NCI-H510A (cell line): ENCODE measurements at regions not wholly inside any gene's neighbourhood (a gene's known extent, or its start where the extent isn't known, plus 50 kb on each side); places are given as distances from the start of the nearest gene placed in this dataset.
A peak's percentile ranks its signal among the peaks of the same experiment; 100 is the strongest.

Experiments
- DNase-seq: peaks from one replicate; lab custom pipeline; 2025; lab: John Stamatoyannopoulos, UW

DNA sequence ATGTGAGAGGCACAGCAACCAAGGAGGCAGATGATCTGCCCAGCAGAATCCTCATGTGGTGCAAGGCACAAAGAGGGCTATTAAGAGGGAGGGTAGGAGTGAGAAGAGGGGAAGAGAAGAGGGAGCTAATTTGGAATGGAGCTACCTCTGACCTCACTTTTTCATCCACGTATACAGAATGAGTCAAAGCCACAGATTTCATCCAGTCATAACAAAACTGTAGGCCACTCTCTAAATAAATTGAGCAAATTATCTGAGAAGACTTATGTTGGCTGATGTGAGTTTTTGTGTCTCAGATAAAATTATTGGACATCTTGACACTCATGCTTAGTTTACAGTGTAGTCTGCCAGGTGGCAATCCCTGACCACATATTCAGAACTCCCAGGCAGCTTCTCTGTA, 325.6 kb downstream of the TTLL7 start:
- DNase-seq, result no peak

- no peak for DNase-seq
Measured at GRCh38 chr1:83671586-83671985, 327.3 kb downstream of the TTLL7 start.

- no peak for DNase-seq
Measured at GRCh38 chr1:83670909-83671565, 327.9 kb downstream of the TTLL7 start.

DNA sequence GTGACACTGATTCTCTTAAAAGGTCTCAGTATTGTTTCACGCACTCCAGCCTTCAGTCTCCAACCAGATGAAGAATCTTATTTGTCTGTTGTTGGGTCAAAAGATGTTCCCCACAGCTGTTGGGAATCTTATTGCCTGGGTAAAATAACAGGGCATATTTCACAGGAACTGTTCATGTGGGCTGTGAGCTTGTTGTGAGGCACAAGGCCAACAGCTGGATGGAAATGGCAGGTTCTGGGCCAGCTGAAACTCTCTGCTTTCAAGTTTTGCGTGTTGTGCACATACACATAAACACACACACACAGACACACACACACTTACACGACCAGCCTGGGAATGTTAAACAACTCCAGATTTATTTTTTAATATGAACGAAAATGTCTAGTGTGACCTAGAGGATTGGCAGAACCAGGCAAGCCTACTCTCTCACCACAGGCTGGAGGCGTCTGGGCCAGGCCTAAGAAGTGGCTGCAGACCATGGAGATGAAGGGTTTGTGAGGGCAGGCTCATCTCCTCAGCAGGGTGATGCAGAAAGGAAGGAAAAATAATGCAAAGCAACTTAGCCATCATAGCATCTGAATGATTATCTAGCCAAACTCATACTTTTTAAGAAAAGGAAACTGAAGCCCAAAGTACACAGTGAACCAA, 357.0 kb downstream of the TTLL7 start:
- DNase-seq, result no peak

GRCh38 chr1:83641206-83641658, 357.7 kb downstream of the TTLL7 start:
- DNase-seq, result peak; percentile 7

GRCh38 chr1:83639785-83640184, 359.1 kb downstream of the TTLL7 start:
- no peak for DNase-seq

DNA sequence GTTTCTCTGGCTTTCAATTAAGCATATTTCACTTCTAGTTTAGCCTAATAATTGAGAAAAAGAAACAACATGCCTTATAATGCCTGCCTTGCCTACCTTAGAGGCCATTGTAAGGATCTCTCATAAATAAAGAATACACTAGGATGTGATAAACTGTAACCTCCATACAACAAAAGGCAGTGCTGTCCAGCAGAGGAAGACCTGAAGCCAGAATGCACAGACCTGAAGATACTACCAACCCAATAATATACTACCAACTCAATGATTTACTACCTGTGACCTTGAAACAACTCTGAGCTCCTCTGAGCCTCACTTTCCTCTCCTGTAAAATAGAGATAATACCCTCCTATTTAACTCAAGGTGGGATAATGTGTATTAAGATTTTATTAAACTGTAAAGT, 361.3 kb downstream of the TTLL7 start:
- DNase-seq, result no peak

- DNase-seq, result no peak
Measured at GRCh38 chr1:83637009-83637408, 361.9 kb downstream of the TTLL7 start.

DNA sequence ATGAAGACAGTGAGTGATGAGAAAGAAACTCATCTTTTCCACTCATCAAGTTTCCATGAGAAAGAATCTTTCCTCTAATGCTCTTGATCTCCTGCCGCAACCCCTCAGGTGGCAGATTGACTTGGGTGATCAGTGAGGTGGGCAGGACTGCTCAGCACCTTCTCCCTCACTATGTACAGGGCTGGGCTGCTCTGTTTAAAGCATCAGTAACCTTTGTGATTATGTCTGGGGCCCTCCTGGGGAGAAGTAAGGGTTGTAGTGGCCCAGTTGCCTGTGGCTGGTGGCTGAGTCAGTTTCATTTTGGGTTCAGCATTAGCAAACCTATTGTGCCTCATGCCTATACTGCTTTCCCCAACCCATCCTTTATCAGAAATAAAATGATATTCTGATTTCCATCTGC, 366.0 kb downstream of the TTLL7 start:
- DNase-seq, result no peak

GRCh38 chr1:83631851-83632250, 367.1 kb downstream of the TTLL7 start:
- no peak for DNase-seq

- DNase-seq, result no peak
Measured at GRCh38 chr1:83627045-83627444, 371.9 kb downstream of the TTLL7 start.

DNA sequence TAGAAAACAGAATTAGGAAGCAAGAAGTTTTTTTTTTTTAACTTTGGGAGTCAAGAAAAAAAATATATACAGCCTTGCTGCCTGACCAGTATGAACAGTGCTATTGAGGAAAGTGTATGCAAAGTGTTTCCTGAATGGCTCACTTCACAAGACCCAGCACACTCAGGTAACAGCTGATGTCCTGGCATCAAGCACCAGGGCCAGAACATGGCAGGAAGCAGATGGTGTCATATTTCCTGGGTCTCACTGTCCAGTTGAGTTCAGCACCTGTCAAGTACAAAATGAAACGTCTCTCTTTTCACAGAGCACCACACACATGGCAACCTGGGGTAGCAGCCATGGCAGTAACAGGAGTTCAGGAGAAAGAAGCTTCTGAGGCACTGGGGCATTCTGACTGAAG, 372.3 kb downstream of the TTLL7 start:
- DNase-seq, result peak; percentile 96

DNA sequence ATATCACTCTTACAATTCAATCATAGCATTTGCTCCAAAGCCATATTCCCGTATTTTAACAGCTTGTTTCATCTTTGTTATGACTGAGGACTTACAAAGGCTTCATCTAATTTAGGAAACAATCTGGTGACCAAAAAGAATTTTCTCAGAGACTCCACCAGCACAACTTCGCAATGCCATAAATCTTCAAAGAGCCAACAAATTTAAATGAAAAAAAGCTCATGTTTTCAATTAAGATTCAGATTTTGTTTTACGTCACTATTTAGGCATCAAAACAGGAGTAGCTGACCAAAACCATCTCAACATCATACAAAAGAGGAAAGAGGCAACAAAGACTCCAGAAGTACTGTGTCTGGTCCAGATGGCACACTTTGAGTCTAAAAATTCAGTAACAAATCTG, 373.3 kb downstream of the TTLL7 start:
- no peak for DNase-seq

DNA sequence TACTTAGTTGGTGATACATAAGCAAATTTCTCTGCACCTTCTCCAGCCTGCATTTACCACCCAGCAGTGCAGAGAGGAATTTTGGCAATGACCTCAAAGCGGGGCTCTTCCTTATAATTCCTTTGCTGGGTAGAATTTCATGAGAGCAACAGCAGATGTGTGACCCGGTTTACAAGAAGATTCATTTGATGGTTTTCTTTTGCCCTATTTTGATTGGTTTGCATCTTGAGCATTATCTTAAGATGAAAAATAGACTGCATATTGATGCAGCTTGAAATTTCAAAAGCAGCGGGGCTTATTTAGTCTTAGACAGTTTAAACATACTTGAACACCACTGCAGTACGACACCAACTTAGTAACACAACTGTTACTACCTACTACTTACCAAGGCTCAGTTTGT, 378.9 kb downstream of the TTLL7 start:
- no peak for DNase-seq

- no peak for DNase-seq
Measured at GRCh38 chr1:83619170-83619896, 379.6 kb downstream of the TTLL7 start.

- DNase-seq, result no peak
Measured at GRCh38 chr1:83617883-83618282, 381.0 kb downstream of the TTLL7 start.

- DNase-seq, result no peak
Measured at GRCh38 chr1:83615370-83615769, 383.6 kb downstream of the TTLL7 start.

- DNase-seq, result no peak
Measured at GRCh38 chr1:83606416-83606955, 392.4 kb downstream of the TTLL7 start.

GRCh38 chr1:83596331-83596730, 402.6 kb downstream of the TTLL7 start:
- no peak for DNase-seq

DNA sequence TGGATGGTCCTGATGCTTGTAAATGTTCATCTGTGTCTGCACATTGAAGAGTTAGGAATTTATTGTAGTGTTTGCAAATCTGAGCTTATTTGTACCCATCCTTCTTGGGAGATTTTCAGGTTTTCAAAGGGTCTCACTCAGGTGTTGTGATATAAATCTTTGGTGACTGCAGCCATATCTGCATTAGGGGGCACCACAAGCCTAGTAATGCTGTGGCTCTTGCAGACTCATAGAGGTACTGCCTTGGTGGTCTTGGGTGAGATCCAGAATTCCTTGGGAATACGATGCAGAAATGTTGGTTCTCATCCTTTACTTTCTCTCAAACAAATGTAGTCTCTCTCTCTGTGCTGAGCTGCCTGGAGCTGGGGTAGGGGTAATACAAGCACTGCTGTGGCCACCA, 405.9 kb downstream of the TTLL7 start:
- no peak for DNase-seq

GRCh38 chr1:83588140-83588539, 410.8 kb downstream of the TTLL7 start:
- no peak for DNase-seq

DNA sequence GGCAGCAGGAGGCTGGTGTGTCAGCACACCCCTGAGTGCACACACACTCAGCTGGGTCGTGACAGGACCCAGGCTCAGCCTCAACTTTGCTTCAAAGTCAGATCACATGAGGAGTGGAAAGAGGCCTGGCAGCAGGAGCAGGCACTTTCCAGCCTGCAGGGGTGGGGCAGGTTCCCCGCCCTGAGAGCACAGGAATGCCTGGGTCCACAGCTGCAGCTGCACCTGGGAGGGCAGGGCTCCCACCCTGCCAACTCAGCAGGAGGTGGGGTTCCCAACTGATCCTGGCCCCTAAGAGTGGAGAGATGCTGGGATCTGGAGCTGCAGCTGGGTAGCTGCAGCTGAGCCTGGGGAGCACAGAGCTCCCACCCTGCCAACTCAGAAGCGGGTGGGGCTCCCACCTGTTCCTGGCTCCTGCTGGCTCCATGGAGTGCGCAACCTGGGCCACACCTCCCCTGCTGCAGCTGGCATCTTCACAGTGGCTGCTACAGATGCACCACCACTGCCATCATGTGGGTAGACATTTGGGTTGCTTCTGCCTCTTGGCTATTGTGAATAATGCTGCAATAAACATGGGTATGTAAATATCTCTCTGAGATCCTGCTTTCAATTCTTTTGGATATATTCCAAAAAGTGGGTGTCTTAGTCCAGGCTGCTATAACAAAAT, 415.4 kb downstream of the TTLL7 start:
- peak; percentile 63 for DNase-seq
